NOMO-1 treated with DMSO at 0.1 percent for 48 hours (cell line): ENCODE measurements at regions not wholly inside any gene's neighbourhood (a gene's known extent, or its start where the extent isn't known, plus 50 kb on each side); places are given as distances from the start of the nearest gene placed in this dataset.

ENCODE experiments used
- DNase-seq: peaks from one replicate; lab custom pipeline; 2025; ENCODE audit not compliant: unreplicated experiment; lab: John Stamatoyannopoulos, UW

DNA sequence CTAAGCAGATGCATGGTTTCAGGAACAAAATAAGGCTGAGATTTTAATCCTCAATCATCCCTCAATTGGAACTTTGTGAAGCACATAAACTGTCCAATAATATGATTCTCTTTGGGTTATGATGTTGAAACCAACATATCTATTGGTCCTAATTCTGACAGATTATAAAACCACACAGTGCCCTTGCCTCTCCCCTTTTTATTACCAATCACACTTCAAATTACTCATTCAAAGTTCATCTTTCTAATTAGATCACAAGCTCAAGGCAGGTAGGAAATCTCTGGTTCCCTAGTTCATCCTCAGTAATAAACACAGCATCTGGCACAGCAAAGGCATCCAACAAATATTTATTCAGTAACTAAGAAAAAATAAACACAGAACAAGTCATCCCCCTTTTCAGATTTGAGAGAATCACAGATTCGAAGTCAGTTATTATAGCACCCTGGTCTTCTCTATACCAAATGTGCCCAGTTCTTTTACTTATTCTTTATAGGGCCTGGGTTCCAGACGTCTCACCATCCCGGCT lies 611.6 kb downstream of the INSC start:
- DNase-seq: no peak

DNA sequence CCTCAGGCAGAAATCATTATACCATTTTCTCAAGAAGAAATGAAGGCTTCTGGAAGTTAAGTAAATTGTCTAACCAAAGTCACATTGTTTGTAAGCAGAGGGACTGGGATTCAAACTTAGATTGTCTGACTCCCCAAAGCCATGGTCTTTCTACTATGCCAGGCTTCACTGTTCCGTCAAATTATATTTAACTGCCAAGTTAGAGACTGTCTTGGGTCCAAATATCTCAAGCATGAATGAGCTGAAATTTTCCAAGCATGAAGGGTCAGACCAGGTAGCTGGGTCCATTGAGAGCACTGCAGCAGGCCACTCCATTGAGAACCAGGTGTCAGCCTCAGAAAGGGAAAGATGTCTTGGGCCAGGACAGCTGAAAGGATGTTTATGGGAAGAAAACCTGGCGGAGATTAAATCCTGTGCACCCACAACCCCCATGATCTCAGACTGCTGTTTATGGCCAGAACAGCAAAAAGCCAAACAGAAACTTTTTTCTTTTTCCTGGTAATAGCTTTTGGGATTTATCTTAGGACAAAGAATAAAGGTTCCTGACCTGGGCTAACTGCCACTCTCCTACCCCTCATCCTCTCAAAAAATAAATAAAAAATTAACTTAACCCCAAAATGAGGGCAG lies 612.3 kb downstream of the INSC start:
- DNase-seq: no peak

DNA sequence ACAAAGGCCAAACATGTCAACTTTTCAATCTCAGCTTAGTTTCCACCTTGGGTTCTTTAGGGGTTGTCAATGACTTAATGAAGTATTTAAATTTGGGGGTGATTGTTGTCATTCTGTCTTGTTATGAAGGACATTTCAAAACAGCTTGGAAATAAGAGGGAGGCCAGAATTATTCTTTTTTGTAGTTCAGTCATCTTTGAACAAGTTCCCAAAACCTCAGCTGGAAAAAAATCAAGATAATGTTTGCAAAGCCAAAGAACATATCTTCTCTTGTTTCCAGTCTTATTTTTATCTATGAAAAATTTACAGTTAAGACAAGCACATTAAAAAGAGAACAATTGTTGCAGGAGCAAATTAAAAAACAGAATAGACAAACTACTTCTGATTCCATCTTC lies 612.8 kb downstream of the INSC start:
- DNase-seq: no peak

DNA sequence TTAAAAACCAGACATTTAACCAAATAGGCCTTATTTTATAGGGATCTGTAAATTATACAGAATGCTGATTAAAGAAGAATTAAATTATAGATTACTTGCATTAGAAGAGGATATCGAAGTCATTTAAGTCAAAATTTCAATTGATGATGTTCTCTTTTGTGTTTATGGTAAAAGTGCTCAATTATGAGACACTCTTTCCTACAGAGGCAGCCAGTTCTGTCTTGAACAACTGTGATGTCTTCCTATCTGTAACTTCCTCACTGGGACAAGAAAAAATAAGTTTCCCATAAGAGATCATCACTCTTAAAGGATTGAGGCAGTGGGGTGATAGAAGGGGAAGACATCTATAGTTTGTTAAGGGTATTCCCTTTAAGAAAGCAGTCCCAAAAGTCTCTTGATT lies 613.5 kb downstream of the INSC start:
- DNase-seq: no peak

DNA sequence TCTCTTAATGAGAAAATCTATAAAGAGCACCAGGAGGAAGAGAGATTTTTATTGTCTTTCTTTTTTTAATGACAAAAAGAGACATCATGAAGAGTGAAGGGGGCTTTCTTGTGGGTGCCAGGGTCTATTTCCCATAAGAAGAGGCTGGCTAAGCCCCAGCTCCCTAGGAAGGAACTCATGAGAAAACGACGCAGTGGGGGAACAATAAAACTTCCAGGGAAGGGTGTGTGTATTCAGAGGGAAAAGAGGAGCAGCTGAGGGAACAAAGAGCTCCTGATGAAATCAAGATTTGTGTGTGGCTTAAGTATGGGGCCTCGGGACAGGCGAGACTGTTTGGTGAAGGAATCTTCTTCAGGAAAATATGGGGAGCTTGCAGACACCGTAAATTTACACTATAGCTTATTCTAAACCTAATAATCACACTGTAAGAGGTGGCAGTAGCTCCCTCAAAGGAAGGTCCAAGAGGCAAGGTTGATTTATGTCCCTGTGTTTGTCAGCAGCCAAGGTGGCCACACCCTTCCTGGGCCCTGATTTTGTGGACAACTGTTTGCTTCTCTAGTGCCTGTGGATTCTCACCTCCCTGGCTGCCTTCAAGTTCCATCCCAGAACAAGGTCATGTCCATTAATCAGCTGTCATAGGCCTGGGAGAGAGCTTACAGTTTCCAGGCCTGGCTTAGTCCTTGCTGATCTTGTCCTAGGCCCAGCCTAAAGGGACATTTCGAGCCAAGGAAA lies 615.7 kb downstream of the INSC start:
- no peak for DNase-seq

DNA sequence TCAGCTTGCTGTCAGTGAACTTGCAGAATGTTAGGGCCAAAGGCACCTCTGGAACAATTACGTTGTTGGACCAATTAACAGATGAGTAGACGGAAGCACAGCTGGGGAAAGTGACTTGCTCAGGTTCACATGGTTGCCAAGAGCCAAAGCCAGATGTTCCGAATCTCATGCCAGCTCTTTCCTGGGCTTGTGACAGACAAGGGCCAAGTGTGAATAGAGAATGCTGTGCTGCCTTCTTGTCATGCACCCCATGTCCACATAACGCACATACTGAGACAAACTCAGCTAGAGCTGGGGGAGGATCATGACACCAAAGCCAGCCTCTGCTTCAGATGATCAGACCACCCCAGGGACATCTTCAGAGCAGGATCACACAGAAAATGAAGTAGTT lies 616.3 kb downstream of the INSC start:
- no peak for DNase-seq

DNA sequence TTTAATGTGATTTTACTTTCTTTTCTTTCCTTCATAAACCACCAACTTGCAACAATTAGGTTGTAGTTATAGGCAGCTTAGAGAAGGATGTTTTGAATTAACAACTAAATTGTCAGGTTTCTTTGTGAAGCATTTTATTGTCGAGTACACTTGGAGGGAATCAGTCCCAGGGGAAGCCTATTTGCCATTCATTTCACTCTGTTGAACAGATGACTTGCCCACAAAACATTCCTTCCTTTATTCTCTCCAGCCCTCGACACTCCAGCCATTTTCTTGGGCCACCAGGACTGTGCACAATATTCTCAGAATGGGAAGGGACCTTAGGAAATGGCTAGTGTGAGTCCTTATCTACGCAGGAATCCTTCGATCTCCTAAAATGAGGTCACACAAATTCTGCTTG lies 620.6 kb downstream of the SOX6 start:
- no peak for DNase-seq

DNA sequence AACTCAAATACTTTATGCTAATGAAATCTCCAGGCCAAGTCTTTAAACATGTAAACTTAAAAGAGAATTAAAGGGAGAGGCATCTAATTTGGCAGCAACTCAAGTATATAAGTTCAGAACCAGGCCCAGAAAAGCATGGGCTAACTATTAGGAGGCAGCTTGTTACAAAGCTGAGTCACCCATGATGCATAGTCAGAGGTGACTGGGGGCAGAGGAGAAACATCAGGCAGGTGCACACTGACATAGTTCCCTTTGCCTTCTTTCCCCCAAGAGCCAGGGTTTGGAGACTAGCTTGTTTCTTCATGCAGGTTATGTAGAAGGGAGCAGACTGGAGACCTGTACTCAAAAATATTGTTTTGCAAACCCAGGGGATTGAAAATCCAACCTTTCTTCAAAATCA lies 619.0 kb downstream of the SOX6 start:
- no peak for DNase-seq

DNA sequence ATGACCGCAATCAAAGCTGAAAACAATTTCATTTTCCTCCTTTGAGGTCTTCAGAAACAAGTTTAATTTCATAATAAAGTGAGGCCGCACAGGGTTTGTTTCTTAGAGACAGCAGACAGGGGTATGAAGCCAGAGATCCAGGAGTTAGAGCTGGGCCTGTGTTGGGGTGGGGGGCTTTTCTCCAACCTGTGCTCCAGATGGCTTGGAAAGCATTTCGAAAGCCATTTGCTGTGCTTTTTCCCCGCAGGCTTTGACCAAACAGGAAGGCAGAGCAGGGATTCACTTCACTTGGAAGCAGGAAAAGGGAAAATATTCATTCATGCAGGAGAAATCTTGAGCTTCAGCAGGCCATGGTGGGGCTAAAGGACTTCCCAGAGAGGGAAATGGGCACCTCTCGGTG lies 617.4 kb downstream of the SOX6 start:
- DNase-seq: no peak

DNA sequence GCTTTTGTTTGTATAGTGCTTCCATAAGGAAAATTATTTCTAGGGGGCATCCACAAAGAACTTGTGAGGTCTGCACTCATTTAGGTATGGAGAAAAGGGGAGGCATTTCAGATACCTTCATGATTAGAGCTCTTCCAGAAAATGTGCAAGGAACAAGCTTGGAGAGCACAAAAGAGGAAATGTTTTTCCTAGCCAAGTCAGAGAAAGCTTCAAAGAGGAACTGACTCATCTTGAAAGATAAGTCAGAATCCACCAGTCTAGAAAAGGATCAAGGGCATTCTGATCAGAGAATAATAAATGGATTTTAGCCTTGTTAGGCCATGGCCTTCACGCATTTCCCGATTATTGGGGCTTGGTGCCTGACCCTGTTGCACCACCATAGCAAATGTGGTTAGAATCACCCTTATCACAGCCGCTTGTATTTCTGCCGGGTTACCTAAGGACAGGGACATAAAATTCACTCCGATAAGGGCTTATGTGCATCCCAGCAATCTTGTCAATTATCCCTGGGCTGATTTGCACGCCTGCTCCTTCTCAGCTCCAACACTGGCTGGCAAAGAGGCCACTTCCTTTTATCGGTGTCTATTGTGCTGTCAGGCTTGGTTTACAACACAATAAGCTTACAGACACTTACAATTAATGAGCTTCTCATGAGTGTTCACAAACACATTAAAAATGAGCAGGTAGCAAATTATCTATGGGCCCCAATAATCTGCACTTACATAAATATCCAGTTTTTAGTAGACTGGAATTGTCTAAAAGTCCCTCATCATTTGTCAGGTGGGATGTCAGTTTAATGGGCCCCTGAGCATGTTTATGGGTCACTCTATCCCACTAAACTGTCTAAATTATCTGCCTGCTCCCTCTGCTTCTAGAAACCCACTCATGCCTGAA lies 613.5 kb downstream of the SOX6 start:
- DNase-seq: peak; percentile 45

DNA sequence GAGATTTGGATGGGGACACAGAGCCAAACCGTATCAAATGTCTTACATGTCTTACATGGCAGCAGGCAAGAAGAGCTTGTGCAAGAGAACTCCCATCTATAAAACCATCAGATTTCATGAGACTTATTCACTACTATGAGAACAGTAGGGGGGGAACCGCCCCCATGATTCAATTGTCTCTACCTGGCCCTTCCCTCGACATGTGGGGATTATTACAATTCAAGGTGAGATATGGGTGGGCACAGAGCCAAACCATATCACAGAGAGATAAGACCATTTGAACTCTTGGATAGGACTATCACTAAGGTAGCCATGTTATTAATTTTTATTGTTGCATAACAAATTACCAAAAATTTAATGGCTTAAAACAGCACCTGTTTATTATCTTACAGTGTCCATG lies 611.7 kb downstream of the SOX6 start:
- DNase-seq: no peak

DNA sequence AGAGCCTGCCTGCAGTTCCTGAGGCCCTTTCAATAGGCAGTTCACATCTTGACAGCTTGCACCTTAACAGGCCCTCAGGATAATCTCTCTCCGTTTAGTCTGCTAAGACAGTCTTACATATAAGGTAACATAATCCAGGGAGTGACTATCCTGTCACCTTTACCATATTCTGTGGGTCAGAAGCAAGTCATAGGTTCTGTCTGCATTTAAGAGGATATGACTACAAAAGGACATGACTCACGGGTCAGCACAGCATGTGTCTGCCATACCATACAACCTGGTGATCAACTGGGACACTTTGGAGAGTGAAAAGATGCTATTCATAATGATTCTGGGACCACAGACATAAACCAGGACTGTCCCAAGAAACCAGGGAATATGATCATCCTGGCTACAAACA lies 611.1 kb downstream of the SOX6 start:
- no peak for DNase-seq

DNA sequence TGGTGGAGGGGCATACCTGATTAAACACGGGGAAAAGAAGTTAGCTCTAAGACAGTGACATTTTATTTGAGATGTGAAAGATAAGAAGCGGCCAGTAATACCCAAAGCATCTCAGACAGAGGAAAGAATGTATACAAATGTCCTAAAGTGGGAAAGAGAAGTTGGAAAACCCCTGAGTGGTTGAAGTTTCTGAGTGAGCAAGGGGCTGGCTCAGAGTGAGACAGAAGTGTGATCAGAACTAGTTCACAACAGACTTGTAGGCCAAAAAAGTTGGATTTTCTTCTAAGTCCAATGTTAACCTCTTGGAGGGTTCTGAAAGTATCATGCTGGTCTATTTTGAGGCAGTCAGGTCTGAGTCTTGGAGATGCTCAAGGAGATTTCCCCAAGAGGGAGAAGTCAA lies 608.7 kb downstream of the SOX6 start:
- no peak for DNase-seq

DNA sequence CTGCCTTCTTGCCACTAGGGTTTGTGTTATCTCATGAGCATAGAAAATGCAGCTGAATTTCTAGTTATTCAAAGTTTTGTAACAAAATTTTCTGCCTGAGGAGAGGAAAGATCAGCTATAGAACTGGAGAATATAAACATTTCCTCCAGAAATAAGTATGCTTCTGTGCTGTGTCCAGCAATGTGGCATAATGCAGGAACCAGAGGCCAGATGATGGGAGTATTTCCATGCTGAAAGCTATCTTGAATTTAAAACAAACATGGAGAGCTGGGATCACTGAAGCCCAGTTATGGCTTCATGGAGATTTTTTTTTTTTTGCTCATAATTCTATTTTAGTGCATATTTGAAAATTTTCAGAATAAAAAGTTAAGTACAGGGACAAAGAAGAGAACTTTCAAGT lies 608.2 kb downstream of the SOX6 start:
- no peak for DNase-seq

DNA sequence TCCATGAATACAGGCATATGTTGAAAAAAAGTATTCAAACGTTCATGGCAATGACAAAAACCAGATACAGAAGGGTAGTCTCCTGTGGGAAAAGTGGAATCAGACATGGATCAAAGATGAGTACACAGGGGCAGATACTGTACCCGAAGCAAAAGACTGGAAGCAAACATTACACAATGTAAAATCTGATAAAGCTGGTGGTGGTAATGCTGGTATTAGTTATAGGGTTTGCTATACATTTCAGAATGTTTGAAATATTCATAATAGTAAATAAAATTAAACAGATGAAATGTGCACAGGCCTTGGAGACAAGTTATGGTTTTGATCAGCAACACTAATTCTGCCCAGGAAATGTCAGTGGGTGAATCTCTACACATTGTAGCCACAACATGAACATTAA lies 607.6 kb downstream of the SOX6 start:
- DNase-seq: no peak

DNA sequence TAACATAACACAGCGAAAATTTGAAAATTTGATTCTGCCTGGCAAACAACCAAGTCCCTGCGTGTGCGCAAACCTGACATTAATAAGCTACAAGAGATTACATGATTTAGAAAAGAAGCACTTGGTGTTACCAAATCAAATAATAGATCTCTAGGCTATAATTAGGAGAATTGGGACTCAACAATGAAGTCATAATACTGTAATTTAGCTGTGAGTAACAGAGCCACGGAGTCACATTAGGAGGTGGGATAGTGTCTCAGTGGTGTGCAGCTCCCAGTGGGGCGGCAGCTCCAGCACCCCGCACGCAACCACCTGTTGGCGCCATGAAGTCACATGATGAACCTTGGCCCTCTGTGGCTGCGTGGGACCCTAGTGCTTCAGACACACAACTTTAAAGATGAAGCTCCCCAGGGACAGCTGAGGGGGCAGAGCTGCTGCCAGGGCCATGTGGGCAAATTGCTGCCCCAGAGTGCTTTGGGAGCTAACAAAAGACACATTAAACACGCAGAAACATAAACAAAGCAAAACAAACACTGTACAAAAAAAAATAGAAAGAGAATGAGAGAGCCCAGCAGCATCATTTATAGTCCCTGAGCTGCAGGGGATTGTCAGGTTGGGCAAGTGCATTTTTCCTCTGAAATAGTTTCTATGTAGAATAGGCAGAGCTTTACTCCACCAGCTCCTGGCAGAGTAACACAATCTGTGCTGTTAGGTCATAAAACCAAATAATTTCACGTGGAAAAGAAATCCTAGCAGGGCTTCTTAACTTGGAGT lies 605.6 kb downstream of the SOX6 start:
- DNase-seq: no peak

DNA sequence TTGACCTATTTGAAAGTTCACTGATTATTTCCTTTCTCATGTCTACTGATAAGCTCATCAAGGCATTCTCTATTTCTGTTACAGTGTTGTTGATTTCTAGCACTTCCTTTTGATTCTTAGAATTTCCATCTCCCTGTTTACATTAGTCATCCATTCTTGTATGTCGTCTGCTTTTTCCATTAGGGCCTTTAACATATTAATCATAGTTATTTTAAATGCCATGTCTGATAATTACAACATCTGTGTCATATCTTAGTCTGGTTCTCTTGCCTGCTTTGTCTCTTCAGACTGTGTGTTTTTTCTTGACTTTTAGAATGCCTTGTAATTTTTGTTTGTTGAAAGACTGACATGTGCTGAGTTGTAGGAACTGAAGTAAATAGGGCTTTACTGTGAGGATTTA lies 602.1 kb downstream of the SOX6 start:
- no peak for DNase-seq

DNA sequence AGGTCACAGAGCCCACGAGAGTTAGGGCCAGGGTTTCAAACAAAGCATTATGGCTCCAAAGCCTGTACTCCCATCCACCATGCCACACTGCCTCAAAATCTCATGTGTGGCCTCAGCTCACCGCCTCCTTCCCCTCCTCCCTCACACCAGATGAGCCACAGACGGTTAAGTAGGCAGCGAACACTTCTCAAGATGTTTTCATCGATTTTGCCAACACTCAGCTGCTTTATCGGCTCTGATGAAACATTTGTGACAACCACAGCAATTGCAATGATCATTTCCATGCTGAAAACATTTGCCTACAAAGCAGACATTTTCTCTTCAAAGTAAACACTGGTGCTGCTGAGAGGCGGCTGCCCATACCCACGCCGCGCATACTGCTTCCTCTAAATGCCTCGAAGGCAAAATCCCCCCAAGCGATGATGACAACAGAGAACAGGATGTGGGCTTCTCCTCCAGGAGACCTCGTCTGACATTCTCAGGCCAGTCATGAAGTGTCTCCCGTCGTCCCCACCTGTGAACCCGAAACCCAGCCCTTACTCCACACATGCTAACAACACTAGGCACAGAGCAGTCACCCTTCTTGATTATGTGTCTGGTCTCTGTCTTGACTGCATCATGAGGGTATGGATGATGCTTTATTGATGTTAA lies 599.2 kb downstream of the SOX6 start:
- no peak for DNase-seq

DNA sequence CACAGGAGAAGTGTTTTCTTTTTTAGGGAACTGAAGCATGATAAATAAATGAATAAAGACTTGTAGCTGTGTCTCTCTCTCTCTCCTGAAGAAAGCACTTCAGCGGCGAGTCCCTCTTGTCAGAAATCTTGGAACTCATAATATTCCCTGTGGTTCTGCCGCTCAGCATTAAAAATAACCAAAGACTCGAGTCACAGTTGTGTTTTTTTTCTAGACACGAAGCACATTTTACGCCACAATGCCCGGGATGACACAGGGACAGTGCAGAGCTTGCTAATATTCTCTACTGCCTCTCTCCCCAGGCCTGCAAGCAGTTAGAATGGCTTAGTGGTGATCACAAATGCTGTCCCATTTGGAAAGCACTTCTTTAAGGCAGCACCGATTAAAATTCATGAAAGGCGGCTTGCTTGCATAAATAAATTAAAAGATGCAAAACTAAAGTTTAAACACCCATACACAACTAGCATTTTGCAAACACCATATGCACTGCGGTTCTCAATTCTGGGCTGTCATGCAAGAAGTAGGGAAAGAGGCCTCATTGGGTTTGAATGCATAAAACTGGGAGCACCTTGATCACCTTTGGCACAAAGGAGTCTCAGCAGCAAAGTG lies 597.4 kb downstream of the SOX6 start:
- DNase-seq: no peak

DNA sequence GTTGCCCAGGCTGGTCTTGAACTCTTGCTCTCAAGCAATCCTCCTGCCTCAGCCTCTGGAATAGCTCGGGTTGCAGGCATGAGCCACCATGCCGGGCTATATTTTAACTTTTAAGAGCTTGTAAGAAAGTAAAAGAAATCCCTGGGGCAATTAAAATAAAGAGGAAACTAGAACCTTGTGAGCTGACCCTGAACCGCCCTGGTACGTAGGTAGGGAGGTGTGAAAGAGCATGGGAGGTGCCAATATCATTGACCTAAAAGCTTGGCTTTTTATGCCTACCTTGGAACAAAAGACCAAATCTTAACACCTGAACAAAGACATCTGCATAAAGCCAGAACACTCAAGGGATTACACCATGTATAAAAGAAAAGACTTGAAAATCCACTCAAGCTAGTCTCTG lies 595.1 kb downstream of the SOX6 start:
- no peak for DNase-seq
